DMS53 (cell line): ENCODE measurements at regions not wholly inside any gene's neighbourhood (a gene's known extent, or its start where the extent isn't known, plus 50 kb on each side); places are given as distances from the start of the nearest gene placed in this dataset.
A peak's percentile ranks its signal among the peaks of the same experiment; 100 is the strongest.
"Not testable (repeated sequence)": the region's sequence is repeated elsewhere in the genome, so short reads cannot be mapped to it uniquely, and the experiment has no call there.

Source experiments
- DNase-seq: peaks from one replicate; lab custom pipeline; 2025; lab: John Stamatoyannopoulos, UW

GRCh38 chr22:27312966-27313855, 488.3 kb downstream of the MN1 start:
- no peak for DNase-seq

- DNase-seq: no peak
Observed at GRCh38 chr22:27314276-27314807, 487.2 kb downstream of the MN1 start.

- DNase-seq: no peak
Observed at GRCh38 chr22:27315833-27316232, 485.7 kb downstream of the MN1 start.

GRCh38 chr22:27317096-27317495, 484.5 kb downstream of the MN1 start:
- peak; percentile 0 for DNase-seq

- no peak for DNase-seq
Observed at GRCh38 chr22:27317971-27318428, 483.6 kb downstream of the MN1 start.

GRCh38 chr22:27318516-27318915, 483.0 kb downstream of the MN1 start:
- DNase-seq: no peak

- DNase-seq: no peak
Observed at GRCh38 chr22:27323661-27324060, 477.9 kb downstream of the MN1 start.

- DNase-seq: not testable (repeated sequence)
Observed at GRCh38 chr22:27324908-27325307, 476.6 kb downstream of the MN1 start.

- no peak for DNase-seq
Observed at GRCh38 chr22:27327497-27327896, 474.1 kb downstream of the MN1 start.

GRCh38 chr22:27327981-27328721, 473.4 kb downstream of the MN1 start:
- DNase-seq: no peak

- DNase-seq: no peak
Observed at GRCh38 chr22:27329131-27329850, 472.3 kb downstream of the MN1 start.

- no peak for DNase-seq
Observed at GRCh38 chr22:27329966-27330645, 471.4 kb downstream of the MN1 start.

GRCh38 chr22:27331526-27332281, 469.9 kb downstream of the MN1 start:
- DNase-seq: peak; percentile 3

GRCh38 chr22:27335102-27335660, 466.4 kb downstream of the MN1 start:
- no peak for DNase-seq

- no peak for DNase-seq
Observed at GRCh38 chr22:27336151-27337090, 465.1 kb downstream of the MN1 start.

GRCh38 chr22:27337676-27338075, 463.9 kb downstream of the MN1 start:
- no peak for DNase-seq

GRCh38 chr22:27340047-27340446, 461.5 kb downstream of the MN1 start:
- DNase-seq: no peak

GRCh38 chr22:27344546-27344945, 457.0 kb downstream of the MN1 start:
- peak; percentile 31 for DNase-seq

- DNase-seq: peak; percentile 34
Observed at GRCh38 chr22:27345691-27346090, 455.9 kb downstream of the MN1 start.
